Naive thymus-derived CD8-positive, alpha-beta T cell (primary cell): ENCODE measurements at regions not wholly inside any gene's neighbourhood (a gene's known extent, or its start where the extent isn't known, plus 50 kb on each side); places are given as distances from the start of the nearest gene placed in this dataset.
"Not testable (repeated sequence)": the region's sequence is repeated elsewhere in the genome, so short reads cannot be mapped to it uniquely, and the experiment has no call there.

Experiments used
- ATAC-seq, 2 donors: fragments of 150-1000 bp; cut with Tn5 transposase in 1 of 2; sonication (Bioruptor Pico), chemical (Tn5 transposase) in 1 of 2; 1 replicate in 1 of 2; 2 replicates in 1 of 2; pipeline ENCODE4 v1.10.0; 2021; ENCODE audit warnings: mild to moderate bottlenecking in 2 of 2, moderate library complexity in 2 of 2
- POLR2A ChIA-PET: fragments of 350-600 bp; sonication (Branson Sonifier 250); formaldehyde crosslinking; loops from one replicate; lab custom pipeline; 2021; ENCODE audit warnings: antibody characterized with exemption; lab: Charles Lee
- DNase-seq, 10 donors: peaks; one replicate each; pipeline versions ENCODE4 v3.0.0 to v3.0.0-alpha.2; 2020 to 2022
- H3K27ac Mint-ChIP-seq, 10 donors: one replicate each; pipeline ENCODE4 v1.8.0; 2020 to 2022; ENCODE audit warnings: mild to moderate bottlenecking in 10 of 10, mixed read lengths in 10 of 10, moderate library complexity in 4 of 10, inconsistent platforms in 1 of 10
- H3K27me3 Mint-ChIP-seq, 5 donors: one replicate each; pipeline ENCODE4 v1.8.0; 2021 to 2022; ENCODE audit warnings: mixed read lengths in 5 of 5
- H3K36me3 Mint-ChIP-seq, 3 donors: one replicate each; pipeline ENCODE4 v1.8.0; 2020 to 2022; ENCODE audit warnings: mixed read lengths in 3 of 3, mild to moderate bottlenecking in 2 of 3, inconsistent platforms in 1 of 3
- H3K4me1 Mint-ChIP-seq, 4 donors: one replicate each; pipeline ENCODE4 v1.8.0; 2021 to 2022; ENCODE audit warnings: mixed read lengths in 4 of 4
- H3K4me3 Mint-ChIP-seq, 10 donors: one replicate each; pipeline ENCODE4 v1.8.0; 2020 to 2022; ENCODE audit warnings: mild to moderate bottlenecking in 10 of 10, mixed read lengths in 10 of 10, moderate library complexity in 6 of 10, inconsistent platforms in 1 of 10
- H3K9me3 Mint-ChIP-seq, 9 donors: one replicate each; pipeline ENCODE4 v1.8.0; 2020 to 2022; ENCODE audit warnings: mixed read lengths in 9 of 9, mild to moderate bottlenecking in 3 of 9, inconsistent platforms in 1 of 9, moderate library complexity in 1 of 9

DNA sequence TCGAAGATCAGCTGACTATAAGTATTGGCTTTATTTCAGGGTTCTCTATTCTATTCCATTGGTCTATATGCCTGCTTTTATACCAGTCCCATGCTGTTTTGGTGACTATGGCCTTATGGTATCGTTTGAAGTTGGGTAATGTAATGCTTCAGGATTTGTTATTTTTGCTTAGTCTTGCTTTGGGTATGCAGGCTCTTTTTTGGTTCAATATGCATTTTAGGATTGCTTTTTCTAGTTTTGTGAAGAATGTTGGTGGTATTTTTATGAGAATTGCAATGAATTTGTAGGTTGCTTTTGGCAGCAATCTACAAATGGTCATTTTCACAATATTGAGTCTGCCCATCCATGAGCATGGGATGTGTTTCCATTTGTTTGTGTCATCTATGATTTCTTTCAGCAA is 951.9 kb upstream of the SLITRK1 start:
- Mint-ChIP-seq H3K27me3 (no peaks in the 10 kb centered on the region), H3K27ac (no peak overlapping the region), H3K36me3 (no peaks in the 10 kb centered on the region), H3K9me3 (peaks cover 0 to 5% (median 0%) of the 10 kb centered on the region in 9 donors), H3K4me3 (peak overlapping the region in 1 of 10 donors; percentile 38), H3K4me1 (no peaks in the 10 kb centered on the region)
- POLR2A ChIA-PET, result no interaction called here
- ATAC-seq, result no peak
- DNase-seq, result no peak

- ATAC-seq (no peak), DNase-seq (peak in 1 of 10 donors; percentile 58)
- POLR2A ChIA-PET, result no interaction called here
- H3K9me3 Mint-ChIP-seq, result peaks cover 0 to 4% (median 0%) of the 10 kb centered on the region in 9 donors
- H3K4me1 Mint-ChIP-seq, result no peaks in the 10 kb centered on the region
- H3K27me3 Mint-ChIP-seq, result no peaks in the 10 kb centered on the region
- H3K4me3 Mint-ChIP-seq, result no peak overlapping the region
- H3K36me3 Mint-ChIP-seq, result no peaks in the 10 kb centered on the region
- H3K27ac Mint-ChIP-seq, result no peak overlapping the region
These were observed 949.7 kb upstream of the SLITRK1 start for GRCh38 chr13:84831666-84832657.

DNA sequence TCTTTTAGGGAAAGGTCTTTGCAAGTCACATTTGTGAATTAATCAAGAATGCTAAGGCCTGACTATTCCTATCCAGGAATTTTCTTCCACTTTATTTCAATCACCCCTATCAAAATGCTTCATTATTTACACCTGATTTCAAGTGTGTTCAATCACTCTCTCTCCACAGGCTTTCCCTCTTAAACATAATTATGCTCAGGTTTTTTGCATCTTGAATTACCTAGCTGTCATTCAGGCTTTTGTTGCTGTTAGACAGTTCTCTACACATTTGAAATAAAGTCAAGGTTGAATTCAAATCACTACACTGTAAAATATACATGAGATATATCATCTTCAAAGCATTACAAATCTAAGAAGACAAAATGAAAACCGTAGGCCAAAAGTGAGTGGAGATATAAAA is 941.3 kb upstream of the SLITRK1 start:
- Mint-ChIP-seq H3K9me3 (peaks cover 0 to 25% (median 0%) of the 10 kb centered on the region in 9 donors), H3K27me3 (no peaks in the 10 kb centered on the region), H3K4me1 (no peaks in the 10 kb centered on the region), H3K27ac (no peak overlapping the region), H3K36me3 (no peaks in the 10 kb centered on the region), H3K4me3 (no peak overlapping the region)
- POLR2A ChIA-PET, result no interaction called here
- ATAC-seq (no peak), DNase-seq (no peak)

GRCh38 chr13:84821261-84821660 is 939.0 kb upstream of the SLITRK1 start:
- Mint-ChIP-seq H3K27me3 (no peaks in the 10 kb centered on the region), H3K4me3 (no peak overlapping the region), H3K36me3 (no peaks in the 10 kb centered on the region), H3K9me3 (peaks cover 0 to 25% (median 2%) of the 10 kb centered on the region in 9 donors), H3K4me1 (no peaks in the 10 kb centered on the region), H3K27ac (no peak overlapping the region)
- ATAC-seq (no peak), DNase-seq (no peak)
- POLR2A ChIA-PET, result no interaction called here

GRCh38 chr13:84816567-84817105 is 934.4 kb upstream of the SLITRK1 start:
- Mint-ChIP-seq H3K9me3 (peaks cover 0 to 17% (median 2%) of the 10 kb centered on the region in 9 donors), H3K27ac (no peak overlapping the region), H3K27me3 (no peaks in the 10 kb centered on the region), H3K4me3 (no peak overlapping the region), H3K4me1 (no peaks in the 10 kb centered on the region), H3K36me3 (no peaks in the 10 kb centered on the region)
- POLR2A ChIA-PET, result no interaction called here
- ATAC-seq (no peak), DNase-seq (no peak)

GRCh38 chr13:84812789-84813188 is 930.5 kb upstream of the SLITRK1 start:
- Mint-ChIP-seq H3K36me3 (no peaks in the 10 kb centered on the region), H3K4me3 (no peak overlapping the region), H3K4me1 (no peaks in the 10 kb centered on the region), H3K27ac (no peak overlapping the region), H3K9me3 (peaks cover 0 to 3% (median 0%) of the 10 kb centered on the region in 9 donors), H3K27me3 (no peaks in the 10 kb centered on the region)
- no peak for ATAC-seq
- DNase-seq, result no peak
- POLR2A ChIA-PET, result no interaction called here

DNA sequence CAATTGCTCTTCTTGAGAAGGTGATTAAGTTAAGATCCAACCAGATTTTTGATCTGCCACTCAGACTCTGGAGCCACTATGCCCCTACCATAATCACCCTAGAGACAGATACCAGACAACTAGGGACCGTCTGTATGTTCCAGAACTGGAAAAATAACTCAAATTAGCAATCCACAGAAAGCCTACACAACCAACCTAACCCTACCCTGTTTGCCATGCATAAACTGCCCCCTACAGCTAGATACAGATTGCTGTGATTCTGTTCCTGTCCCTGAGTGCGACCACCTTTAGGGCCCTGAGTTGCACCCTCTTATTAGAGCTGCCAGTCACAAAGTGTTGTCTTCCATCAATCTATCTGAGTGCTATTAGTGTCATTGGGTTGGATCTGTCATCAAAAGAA is 929.8 kb upstream of the SLITRK1 start:
- POLR2A ChIA-PET, result no interaction called here
- H3K27me3 Mint-ChIP-seq, result no peaks in the 10 kb centered on the region
- DNase-seq (no peak), ATAC-seq (no peak)
- H3K4me1 Mint-ChIP-seq, result no peaks in the 10 kb centered on the region
- H3K36me3 Mint-ChIP-seq, result no peaks in the 10 kb centered on the region
- H3K9me3 Mint-ChIP-seq, result peaks cover 0 to 9% (median 0%) of the 10 kb centered on the region in 9 donors
- no peak overlapping the region for H3K27ac Mint-ChIP-seq
- H3K4me3 Mint-ChIP-seq, result no peak overlapping the region

- ATAC-seq (no peak), DNase-seq (no peak)
- Mint-ChIP-seq H3K36me3 (no peaks in the 10 kb centered on the region), H3K4me1 (no peaks in the 10 kb centered on the region), H3K4me3 (no peak overlapping the region), H3K27ac (no peak overlapping the region), H3K9me3 (peaks cover 0 to 9% (median 0%) of the 10 kb centered on the region in 9 donors), H3K27me3 (no peaks in the 10 kb centered on the region)
- POLR2A ChIA-PET, result no interaction called here
These were observed 928.5 kb upstream of the SLITRK1 start for GRCh38 chr13:84810781-84811180.

DNA sequence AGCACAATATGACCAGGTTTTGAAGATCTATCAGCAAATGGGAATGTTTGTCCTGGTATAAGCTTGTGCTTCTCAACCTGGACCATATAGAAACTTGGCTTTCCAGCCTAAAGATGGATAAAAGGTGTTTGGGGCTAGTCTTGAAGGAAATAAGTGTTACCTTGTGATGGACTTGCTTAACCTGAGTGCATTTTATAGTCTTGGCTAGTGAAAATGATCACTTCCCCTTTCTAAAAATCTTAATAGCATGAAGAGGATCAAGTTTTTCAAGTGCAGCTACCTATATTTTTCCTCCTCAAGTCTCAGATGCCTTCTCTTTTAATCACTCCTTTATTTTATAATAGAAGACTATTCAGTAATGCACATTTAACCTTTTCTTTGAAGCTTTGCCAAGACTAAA is 919.8 kb upstream of the SLITRK1 start:
- ATAC-seq, result no peak
- Mint-ChIP-seq H3K27me3 (no peaks in the 10 kb centered on the region), H3K4me1 (no peaks in the 10 kb centered on the region), H3K36me3 (no peaks in the 10 kb centered on the region), H3K27ac (no peak overlapping the region), H3K4me3 (no peak overlapping the region), H3K9me3 (peaks cover 0 to 7% (median 0%) of the 10 kb centered on the region in 9 donors)
- no peak for DNase-seq
- POLR2A ChIA-PET, result no interaction called here

- no peak overlapping the region for H3K27ac Mint-ChIP-seq
- no peaks in the 10 kb centered on the region for H3K36me3 Mint-ChIP-seq
- H3K4me3 Mint-ChIP-seq, result no peak overlapping the region
- POLR2A ChIA-PET, result no interaction called here
- DNase-seq (no peak), ATAC-seq (no peak)
- H3K4me1 Mint-ChIP-seq, result no peaks in the 10 kb centered on the region
- no peaks in the 10 kb centered on the region for H3K27me3 Mint-ChIP-seq
- H3K9me3 Mint-ChIP-seq, result peaks cover 0 to 16% (median 7%) of the 10 kb centered on the region in 9 donors
These were observed 902.3 kb upstream of the SLITRK1 start for GRCh38 chr13:84784443-84785153.

- no peak for ATAC-seq
- no peaks in the 10 kb centered on the region for H3K27me3 Mint-ChIP-seq
These were observed 895.0 kb upstream of the SLITRK1 start for GRCh38 chr13:84777316-84777715.

DNA sequence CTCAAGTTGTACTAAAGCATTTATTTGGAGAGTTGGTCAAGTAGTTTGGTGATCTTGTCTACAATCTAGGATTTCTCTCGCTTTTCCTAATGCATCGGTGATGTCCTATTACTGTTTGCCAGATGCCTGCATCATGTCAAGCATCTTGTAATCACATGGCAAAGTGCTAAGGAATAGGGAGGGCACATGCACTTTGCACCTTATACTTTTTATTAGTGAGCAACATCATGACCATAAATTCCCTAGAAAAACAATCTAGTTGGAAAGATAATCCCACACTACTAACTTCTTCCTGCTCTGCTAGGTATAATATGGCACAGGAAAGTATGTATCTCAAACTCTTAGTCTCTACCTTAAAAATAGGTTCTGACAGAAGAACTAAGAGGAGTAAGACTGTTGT is 894.3 kb upstream of the SLITRK1 start:
- Mint-ChIP-seq H3K36me3 (no peaks in the 10 kb centered on the region), H3K4me1 (no peaks in the 10 kb centered on the region), H3K27me3 (no peaks in the 10 kb centered on the region), H3K9me3 (peaks cover 0 to 8% (median 0%) of the 10 kb centered on the region in 9 donors), H3K27ac (no peak overlapping the region), H3K4me3 (no peak overlapping the region)
- DNase-seq, result no peak
- POLR2A ChIA-PET, result no interaction called here
- no peak for ATAC-seq

More at GRCh38 chr13:84777316-84777715, 895.0 kb upstream of the SLITRK1 start:
- peaks cover 0 to 11% (median 0%) of the 10 kb centered on the region in 9 donors for H3K9me3 Mint-ChIP-seq
- no peaks in the 10 kb centered on the region for H3K36me3 Mint-ChIP-seq
- no peak overlapping the region for H3K4me3 Mint-ChIP-seq
- POLR2A ChIA-PET, result no interaction called here
- DNase-seq, result no peak
- H3K4me1 Mint-ChIP-seq, result no peaks in the 10 kb centered on the region
- H3K27ac Mint-ChIP-seq, result no peak overlapping the region

DNA sequence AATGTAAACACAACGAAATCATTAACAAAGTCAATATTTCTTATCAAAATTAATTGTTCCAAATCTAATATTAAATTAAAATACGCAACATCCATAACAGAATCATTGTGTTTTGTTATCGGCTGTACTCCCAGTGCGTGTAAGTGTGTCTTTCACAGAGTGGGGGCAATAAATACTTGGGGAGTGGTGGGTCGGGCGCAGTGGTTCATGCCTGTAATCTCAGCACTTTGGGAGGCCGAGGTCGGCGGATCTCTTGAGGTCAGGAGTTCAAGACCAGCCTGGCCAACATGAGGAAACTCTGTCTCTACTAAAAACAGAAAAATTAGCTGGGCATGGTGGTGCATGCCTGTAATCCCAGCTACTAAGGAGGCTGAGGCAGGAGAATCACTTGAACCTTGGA is 893.6 kb upstream of the SLITRK1 start:
- H3K27ac Mint-ChIP-seq, H3K36me3 Mint-ChIP-seq, ATAC-seq, H3K27me3 Mint-ChIP-seq, DNase-seq, H3K4me1 Mint-ChIP-seq, H3K9me3 Mint-ChIP-seq, H3K4me3 Mint-ChIP-seq, POLR2A ChIA-PET: not testable (repeated sequence)
